NCI-H2081 treated with DMSO at 0.1 percent for 48 hours (cell line): ENCODE measurements at regions not wholly inside any gene's neighbourhood (a gene's known extent, or its start where the extent isn't known, plus 50 kb on each side); places are given as distances from the start of the nearest gene placed in this dataset.

Experiments
- DNase-seq: peaks from one replicate; lab custom pipeline; 2025; lab: John Stamatoyannopoulos, UW

- no peak for DNase-seq
These were observed 132.9 kb upstream of the SIX2 start for GRCh38 chr2:45141883-45142866.

- no peak for DNase-seq
These were observed 131.4 kb upstream of the SIX2 start for GRCh38 chr2:45140675-45141074.

GRCh38 chr2:45138904-45139303, 129.7 kb upstream of the SIX2 start:
- no peak for DNase-seq

- DNase-seq = no peak
These were observed 128.9 kb upstream of the SIX2 start for GRCh38 chr2:45137966-45138695.

- peak; percentile 11 for DNase-seq
These were observed 125.5 kb upstream of the SIX2 start for GRCh38 chr2:45134726-45135125.

DNA sequence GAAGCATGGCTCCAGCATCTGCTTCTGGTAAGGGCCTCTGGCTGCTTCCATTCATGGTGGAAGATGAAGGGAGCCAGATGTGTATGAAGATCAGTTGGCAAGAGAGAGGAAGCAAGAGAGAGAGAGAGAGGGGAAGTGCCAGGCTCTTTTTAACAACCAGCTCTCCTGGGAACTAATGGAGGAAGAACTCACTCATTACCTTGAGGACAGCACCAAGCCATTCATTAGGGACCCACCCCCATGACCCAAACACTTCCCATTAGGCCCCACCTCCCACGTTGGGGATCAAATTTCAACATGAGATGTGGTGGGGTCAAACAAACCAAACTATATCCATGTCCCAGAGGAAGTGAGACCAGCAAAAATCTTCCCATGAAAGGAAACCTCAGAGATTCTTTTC, 124.8 kb upstream of the SIX2 start:
- DNase-seq = no peak

DNA sequence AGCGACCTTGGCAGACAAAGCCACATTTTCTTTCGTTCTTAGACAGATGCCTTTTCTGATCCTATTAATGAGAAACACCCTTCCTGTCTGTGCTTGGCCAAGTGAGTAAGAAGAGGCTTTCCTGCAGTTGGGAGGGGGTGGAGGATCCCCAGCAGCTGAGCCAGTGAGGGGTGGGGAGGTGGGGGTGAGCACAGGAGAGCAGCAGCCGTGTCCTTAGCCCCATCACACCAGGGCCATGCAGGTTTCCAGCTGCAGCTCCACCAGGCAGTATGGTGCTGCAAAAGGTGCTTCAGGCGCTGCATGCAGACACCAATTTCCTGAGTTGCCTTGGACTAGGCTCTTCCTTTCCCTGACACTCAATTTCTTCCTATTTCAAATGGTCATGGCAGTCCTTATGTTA, 123.3 kb upstream of the SIX2 start:
- DNase-seq = no peak

DNA sequence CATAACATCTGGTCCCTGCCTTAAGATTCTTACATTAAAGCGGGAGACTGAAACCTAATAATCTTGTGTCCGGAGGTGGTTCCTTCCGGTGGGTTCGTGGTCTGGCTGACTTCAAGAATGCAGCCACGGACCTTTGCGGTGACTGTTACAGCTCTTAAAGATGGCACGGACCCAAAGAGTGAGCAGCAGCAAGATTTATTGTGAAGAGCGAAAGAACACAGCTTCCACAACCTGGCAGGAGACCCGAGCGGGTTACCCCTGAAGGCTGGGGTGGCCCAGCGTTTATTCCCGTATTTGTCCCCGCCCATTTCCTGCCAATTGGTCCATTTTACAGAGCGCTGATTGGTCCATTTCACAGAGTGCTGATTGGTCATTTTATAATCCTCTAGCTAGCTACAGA, 122.3 kb upstream of the SIX2 start:
- no peak for DNase-seq

DNA sequence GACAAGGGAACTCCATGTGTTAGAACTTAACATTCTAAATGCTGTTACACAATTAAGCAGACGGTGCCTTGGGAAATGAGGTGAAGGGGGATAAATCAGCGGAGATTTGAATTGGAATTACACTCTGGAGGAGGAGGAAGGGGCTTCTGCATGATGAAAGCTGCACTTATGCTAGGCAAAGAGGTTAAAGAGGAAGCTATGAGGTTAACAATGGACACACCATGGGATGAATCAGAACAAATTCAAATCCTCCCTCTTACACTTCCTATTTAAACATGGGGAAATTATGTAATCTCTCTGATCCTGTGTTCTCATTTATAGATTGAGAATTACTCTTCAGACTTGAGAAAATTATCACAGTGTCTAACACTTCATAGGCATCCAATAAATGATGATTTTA, 121.5 kb upstream of the SIX2 start:
- no peak for DNase-seq

GRCh38 chr2:45128580-45128997, 119.3 kb upstream of the SIX2 start:
- no peak for DNase-seq

- DNase-seq = no peak
These were observed 118.6 kb upstream of the SIX2 start for GRCh38 chr2:45127891-45128290.

GRCh38 chr2:45127321-45127720, 118.1 kb upstream of the SIX2 start:
- no peak for DNase-seq

DNA sequence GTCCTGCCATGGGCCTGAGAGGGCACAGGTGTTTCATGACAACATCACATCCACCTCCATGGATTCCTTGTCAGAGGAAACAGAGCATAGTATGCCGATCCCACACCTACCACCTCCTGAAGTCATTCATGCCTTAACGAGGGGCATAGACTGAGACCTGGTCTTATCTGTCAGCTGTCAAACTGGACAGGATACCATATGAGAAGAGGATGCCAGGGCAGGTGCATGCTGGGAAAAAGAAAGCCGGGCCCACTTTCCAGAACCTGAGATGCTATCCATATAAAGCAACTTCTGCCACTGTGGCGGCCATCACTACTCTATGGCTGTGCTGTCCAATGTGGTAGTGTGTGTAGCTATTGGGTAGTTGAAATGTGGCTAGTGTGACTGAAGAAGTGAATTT, 116.0 kb upstream of the SIX2 start:
- DNase-seq = no peak

DNA sequence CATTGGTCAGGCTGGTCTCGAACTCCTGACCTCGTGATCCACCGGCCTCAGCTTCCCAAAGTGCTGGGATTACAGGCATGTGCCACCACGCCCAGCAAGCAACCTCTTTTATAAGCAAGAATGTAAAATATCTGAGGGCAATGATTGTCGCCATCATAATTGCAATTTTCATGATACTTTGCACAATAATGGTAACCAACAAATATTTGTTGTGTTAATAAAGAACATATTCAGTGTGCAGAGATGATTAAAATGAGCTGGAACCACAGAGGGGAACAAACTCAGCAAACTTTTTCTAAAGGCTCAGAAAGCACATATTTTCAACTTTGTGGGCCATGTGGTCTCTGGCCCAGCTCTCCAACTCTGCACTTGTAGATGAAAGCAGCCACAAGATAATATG, 115.2 kb upstream of the SIX2 start:
- DNase-seq = no peak

DNA sequence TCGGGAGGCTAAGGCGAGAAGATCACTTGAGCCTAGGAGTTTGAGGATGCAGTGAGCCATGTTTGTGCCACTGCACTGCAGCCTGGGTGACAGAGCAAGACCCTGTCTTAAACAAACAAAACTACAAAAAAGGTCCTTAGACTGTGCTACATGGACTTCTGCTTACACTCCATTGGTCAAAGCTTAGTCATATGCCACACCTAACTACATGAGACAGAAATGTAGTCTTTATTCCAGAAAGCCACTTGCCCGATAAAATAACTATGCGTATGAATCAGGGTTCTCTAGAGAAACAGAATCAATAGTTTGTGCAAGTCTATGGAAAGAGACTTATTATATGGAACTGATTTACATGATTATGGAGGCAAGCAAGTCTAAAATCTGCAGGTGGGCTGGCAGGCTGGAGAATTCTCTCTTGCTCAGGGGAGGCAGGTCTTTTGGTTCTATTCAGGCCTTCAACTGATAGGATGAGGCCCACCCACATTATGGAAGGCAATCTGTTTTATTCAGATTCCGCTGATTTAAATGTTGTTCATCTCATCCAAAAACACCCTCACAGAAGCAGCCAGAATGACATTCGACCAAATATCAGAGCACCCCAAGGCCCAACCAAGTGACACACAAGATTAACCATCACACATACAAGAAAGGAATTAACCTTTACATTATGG, 114.4 kb upstream of the SIX2 start:
- no peak for DNase-seq

DNA sequence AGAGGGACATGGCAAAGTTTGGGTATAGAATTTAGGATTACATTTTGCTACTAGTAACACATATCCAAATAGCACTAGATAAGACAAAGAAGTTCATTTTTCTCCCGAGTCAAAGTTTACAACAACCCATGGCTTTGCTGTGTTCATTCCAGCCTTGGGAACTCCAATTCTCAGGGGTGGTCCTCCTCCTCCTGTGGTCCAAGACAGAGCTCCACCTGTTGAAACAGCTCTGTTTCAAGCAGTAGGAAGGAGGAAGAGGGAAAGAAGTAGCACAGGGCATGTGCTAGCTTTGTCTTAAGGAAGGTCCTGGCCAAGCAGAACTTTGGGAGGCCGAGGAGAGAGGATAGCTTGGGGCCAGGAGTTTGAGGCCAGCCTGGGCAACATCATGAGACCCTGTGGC, 113.8 kb upstream of the SIX2 start:
- no peak for DNase-seq

DNA sequence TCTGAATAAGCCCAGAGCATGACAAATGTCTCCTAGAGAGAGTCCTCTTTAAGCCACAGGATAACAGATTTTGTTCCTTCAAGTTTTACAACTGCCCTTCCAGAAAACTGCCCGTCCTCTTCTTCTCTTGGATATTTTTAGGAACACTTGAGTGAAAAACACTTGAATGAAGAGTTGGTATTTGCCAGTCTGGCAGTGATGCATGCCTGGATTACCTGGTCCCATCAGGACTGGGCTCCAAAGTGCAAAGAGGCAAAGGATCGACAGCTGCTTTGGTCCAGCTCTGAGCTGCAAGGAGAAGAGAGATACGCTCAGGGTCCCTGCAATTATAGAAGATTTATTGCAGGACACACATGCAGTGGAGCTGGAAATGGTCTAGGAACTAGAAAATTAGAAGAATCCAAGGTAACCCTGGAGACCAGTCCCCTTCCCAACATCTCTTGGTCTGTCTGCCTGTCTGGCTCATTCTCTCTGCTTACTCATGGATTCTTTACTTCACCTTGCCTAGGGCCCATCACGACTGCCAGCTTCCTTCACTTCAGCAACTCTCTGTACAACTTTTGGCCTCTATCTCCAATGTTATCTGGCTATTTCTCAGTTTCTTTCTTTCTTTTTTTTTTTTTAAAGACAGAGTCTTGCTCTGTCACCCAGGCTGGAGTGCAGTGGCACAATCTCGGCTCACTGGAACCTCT, 112.1 kb upstream of the SIX2 start:
- DNase-seq = no peak

DNA sequence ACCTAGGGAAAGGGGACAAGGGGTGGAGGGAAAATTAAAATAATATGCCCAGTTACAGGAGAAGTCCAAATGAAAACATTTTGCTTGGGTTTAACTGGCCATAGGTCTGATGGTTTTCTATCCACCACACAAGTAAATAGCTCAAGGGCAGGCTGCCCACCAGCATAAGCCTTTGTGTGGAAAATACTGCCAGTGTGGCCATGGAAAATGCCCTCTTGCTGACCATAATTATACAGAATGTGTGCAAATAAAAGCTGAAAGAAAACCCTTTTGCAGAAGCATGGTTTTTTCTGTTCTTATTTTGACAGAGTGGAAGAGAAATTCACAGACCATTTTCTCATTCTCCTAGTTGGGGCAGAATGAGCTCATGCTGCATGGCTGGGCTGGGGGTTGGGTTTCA, 111.3 kb upstream of the SIX2 start:
- no peak for DNase-seq

DNA sequence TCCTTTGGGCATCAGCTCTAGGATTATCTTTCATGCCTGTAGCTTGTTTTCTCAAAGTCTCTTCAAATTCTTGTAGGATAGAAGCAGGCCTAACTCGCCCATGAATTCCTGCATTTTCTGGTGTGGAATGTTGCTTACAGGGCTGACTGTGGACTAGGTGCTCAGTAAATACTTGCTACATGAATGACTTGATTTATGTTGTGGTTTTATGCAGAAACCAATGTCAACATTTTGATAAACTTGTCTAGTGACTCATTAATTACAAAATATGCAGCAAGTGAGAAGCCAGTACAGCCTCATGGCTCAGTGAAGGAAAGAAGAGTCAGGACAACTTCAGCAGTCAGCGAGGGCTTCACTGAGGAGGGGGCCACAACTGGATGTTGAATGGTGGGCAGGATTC, 110.6 kb upstream of the SIX2 start:
- DNase-seq = no peak

DNA sequence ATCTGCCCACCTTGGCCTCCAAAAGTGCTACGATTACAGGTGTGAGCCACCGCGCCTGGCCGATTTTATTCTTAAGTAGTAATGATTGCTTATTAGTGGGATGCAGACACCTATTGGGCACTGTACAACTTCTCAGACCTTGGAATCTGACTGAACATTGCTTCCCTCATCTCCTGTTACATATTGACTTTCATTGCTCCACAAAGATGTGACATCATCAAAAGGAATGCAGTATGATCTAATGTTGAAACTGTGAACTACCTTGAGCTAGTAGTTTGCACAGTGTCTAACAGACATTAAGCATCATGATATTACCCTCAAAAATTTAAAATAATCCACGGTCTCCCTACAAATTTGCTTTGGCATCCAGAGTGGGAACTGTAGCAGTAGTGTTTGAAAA, 109.8 kb upstream of the SIX2 start:
- no peak for DNase-seq

DNA sequence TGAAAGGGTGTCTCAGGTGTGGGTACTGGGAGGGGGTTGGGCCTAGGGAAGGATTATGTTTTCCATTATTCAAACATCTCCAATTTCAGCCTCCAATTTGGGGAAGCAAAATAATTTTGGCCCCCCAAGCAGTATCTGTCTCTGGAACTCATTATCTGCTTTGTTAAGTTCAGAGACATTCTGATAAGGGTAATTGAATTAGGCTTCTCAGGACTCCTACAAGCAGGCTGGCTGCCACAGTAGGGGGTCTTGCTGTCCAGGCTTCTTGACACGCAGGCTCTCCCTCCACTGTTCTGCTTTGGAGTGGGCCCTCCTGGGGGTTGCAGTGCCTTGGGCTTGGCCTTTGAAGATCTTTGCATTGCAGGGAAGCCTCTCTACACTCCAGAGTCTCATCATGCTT, 108.1 kb upstream of the SIX2 start:
- no peak for DNase-seq

- DNase-seq = no peak
These were observed 105.9 kb upstream of the SIX2 start for GRCh38 chr2:45115181-45115580.
